NT2/D1 (cell line): ENCODE measurements at regions not wholly inside any gene's neighbourhood (a gene's known extent, or its start where the extent isn't known, plus 50 kb on each side); places are given as distances from the start of the nearest gene placed in this dataset.

Experiments
- SUZ12 ChIP-seq: IDR thresholded peaks from 2 replicates; pipeline ENCODE4 v1.6.1; 2011; ENCODE audit not compliant: insufficient read length, insufficient read depth; ENCODE audit errors: extremely low read depth
- YY1 ChIP-seq: IDR thresholded peaks from 2 replicates; pipeline ENCODE4 v1.6.1; 2011; ENCODE audit not compliant: insufficient read length, insufficient read depth

DNA sequence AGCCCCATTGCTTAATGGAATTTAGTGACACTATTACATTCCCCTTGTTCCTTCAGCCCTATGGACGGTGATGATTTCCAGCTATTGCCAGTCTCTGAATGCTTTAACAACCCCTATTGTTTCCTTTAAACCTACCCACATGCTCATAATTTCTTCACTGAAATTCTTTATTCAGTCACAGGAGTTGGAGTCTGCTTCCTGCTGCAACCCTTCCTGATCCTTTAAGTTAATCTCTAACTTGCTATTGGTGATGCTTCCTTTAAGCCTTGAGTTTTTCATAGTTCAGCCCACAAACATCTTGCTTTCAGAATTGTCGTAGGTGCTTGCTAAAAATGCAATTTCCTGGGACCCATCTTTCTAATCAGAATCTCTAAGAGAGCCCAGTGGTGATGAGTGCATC is 66.3 kb upstream of the TNFAIP3 start:
- no peak for TF ChIP-seq YY1
- TF ChIP-seq SUZ12 = no peak
